CD4-positive, alpha-beta T cell treated with Interleukin-15 for 4 hours (primary cell): ENCODE measurements at regions not wholly inside any gene's neighbourhood (a gene's known extent, or its start where the extent isn't known, plus 50 kb on each side); places are given as distances from the start of the nearest gene placed in this dataset.
"Not testable (repeated sequence)": the region's sequence is repeated elsewhere in the genome, so short reads cannot be mapped to it uniquely, and the experiment has no call there.

ENCODE experiments used
- DNase-seq: peaks from one replicate; pipeline ENCODE4 v3.0.0-alpha.2; 2020; ENCODE audit warnings: low spot score

- no peak for DNase-seq
Observed at GRCh38 chr4:60891947-60892346, 308.2 kb upstream of the ADGRL3 start.

GRCh38 chr4:60897415-60897814 is 302.7 kb upstream of the ADGRL3 start:
- no peak for DNase-seq

GRCh38 chr4:60905162-60905561 is 295.0 kb upstream of the ADGRL3 start:
- DNase-seq, result no peak

GRCh38 chr4:60911127-60911526 is 289.0 kb upstream of the ADGRL3 start:
- DNase-seq, result no peak

GRCh38 chr4:60913002-60913401 is 287.1 kb upstream of the ADGRL3 start:
- DNase-seq, result no peak

- no peak for DNase-seq
Observed at GRCh38 chr4:60913671-60914070, 286.5 kb upstream of the ADGRL3 start.

GRCh38 chr4:60921735-60922134 is 278.4 kb upstream of the ADGRL3 start:
- not testable (repeated sequence) for DNase-seq

GRCh38 chr4:60923075-60923474 is 277.1 kb upstream of the ADGRL3 start:
- no peak for DNase-seq

- no peak for DNase-seq
Observed at GRCh38 chr4:60926624-60927023, 273.5 kb upstream of the ADGRL3 start.

GRCh38 chr4:60930866-60931265 is 269.3 kb upstream of the ADGRL3 start:
- DNase-seq, result no peak

- no peak for DNase-seq
Observed at GRCh38 chr4:60934566-60935295, 265.4 kb upstream of the ADGRL3 start.

- no peak for DNase-seq
Observed at GRCh38 chr4:60938181-60938580, 261.9 kb upstream of the ADGRL3 start.

- no peak for DNase-seq
Observed at GRCh38 chr4:60938621-60939020, 261.5 kb upstream of the ADGRL3 start.

GRCh38 chr4:60944060-60944459 is 256.1 kb upstream of the ADGRL3 start:
- no peak for DNase-seq

GRCh38 chr4:60945641-60946040 is 254.5 kb upstream of the ADGRL3 start:
- no peak for DNase-seq

GRCh38 chr4:60948008-60948407 is 252.1 kb upstream of the ADGRL3 start:
- DNase-seq, result no peak

- no peak for DNase-seq
Observed at GRCh38 chr4:60952921-60953320, 247.2 kb upstream of the ADGRL3 start.

- no peak for DNase-seq
Observed at GRCh38 chr4:60953826-60954225, 246.3 kb upstream of the ADGRL3 start.

- no peak for DNase-seq
Observed at GRCh38 chr4:60962286-60962685, 237.8 kb upstream of the ADGRL3 start.

GRCh38 chr4:60981534-60981933 is 218.6 kb upstream of the ADGRL3 start:
- DNase-seq, result no peak

- DNase-seq, result no peak
Observed at GRCh38 chr4:60989141-60989540, 211.0 kb upstream of the ADGRL3 start.

- no peak for DNase-seq
Observed at GRCh38 chr4:60992037-60992436, 208.1 kb upstream of the ADGRL3 start.

GRCh38 chr4:61003301-61003700 is 196.8 kb upstream of the ADGRL3 start:
- no peak for DNase-seq

- DNase-seq, result no peak
Observed at GRCh38 chr4:61004651-61005170, 195.4 kb upstream of the ADGRL3 start.
